Rectal smooth muscle tissue (tissue), 1 donor: ENCODE measurements at regions not wholly inside any gene's neighbourhood (a gene's known extent, or its start where the extent isn't known, plus 50 kb on each side); places are given as distances from the start of the nearest gene placed in this dataset.

Source experiments
- H3K27ac ChIP-seq: one replicate; pipeline ENCODE4 v1.7.0; 2013; ENCODE audit warnings: low read depth, low read length, inconsistent platforms
- H3K27me3 ChIP-seq: one replicate; pipeline ENCODE4 v1.7.0; 2013; ENCODE audit warnings: low read length; ENCODE audit not compliant: control insufficient read depth, insufficient read depth
- H3K36me3 ChIP-seq: one replicate; pipeline ENCODE4 v1.7.0; 2013; ENCODE audit warnings: low read length; ENCODE audit not compliant: control insufficient read depth, insufficient read depth
- H3K4me1 ChIP-seq: one replicate; pipeline ENCODE4 v1.7.0; 2013; ENCODE audit warnings: low read length; ENCODE audit not compliant: control insufficient read depth, insufficient read depth
- H3K4me3 ChIP-seq: one replicate; pipeline ENCODE4 v1.7.0; 2013; ENCODE audit warnings: low read length
- H3K9ac ChIP-seq: one replicate; pipeline ENCODE4 v1.7.0; 2013; ENCODE audit warnings: low read length

DNA sequence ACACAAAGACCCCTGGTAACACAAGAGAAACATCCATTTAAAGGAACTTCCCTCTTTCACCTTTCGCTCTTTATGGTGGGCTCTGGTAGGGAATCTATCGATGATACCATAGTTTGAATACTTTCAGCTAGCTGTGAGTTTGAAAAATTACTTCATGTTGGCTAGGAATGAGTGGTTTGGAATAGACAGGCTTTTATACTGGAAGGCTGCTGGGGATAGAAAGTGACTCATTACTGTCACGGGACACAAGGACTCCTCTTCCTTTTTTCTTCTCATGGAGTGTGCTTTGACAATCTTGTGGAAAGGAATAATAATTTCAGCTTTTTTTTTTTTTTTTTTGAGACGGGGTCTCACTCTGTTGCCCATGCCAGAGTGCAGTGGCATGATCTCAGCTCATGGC lies 76.9 kb downstream of the CYB561 start:
- H3K36me3 ChIP-seq: no peaks in the 10 kb centered on the region

DNA sequence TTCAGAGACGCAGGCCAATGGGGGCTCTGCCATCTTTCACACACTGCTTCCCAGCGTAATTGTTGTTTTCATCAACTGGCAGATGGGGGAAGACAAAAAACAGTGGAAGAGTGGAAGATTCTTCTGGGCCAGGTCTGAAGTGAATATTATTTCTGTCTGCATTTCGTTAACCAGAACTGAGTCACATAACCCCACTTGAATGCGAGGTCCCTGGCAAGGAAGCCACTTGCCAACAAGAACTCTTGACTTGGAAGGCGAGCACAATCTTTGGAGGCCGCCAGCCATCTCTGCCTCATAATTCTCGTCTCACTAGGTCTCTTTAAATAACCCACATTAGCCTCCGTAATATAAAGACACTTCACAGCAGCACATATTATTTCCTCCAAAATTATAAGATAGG lies 75.4 kb downstream of the CYB561 start:
- H3K9ac ChIP-seq: no peak overlapping the region
- no peaks in the 10 kb centered on the region for H3K27me3 ChIP-seq
- no peaks in the 10 kb centered on the region for H3K36me3 ChIP-seq
- no peak overlapping the region for H3K4me3 ChIP-seq
- no peak overlapping the region for H3K27ac ChIP-seq
- H3K4me1 ChIP-seq: no peaks in the 10 kb centered on the region

More for the DNA sequence above, 76.9 kb downstream of the CYB561 start:
- Histone ChIP-seq H3K4me3 (no peak overlapping the region), H3K27me3 (no peaks in the 10 kb centered on the region), H3K27ac (no peak overlapping the region), H3K9ac (no peak overlapping the region), H3K4me1 (peaks cover 3% of the 10 kb centered on the region)

DNA sequence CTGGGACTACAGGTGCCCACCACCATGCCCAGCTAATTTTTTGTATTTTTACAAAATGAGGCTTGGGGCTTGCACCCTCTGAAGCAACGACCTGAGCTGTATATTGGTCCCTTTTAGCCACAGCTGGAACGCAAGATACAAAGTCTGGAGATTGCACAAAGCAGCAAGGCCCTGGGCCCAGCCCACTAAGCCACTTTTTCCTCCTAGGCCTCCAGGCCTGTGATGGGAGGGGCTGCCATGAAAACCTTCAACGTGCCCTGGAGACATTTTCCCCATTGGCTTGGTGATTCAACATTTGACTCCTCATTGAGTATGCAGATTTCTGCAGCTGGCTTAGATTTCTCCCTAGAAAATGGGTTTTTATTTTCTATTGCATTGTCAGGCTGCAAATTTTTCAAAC lies 69.2 kb downstream of the CYB561 start:
- Histone ChIP-seq H3K27me3 (no peaks in the 10 kb centered on the region), H3K4me1 (no peaks in the 10 kb centered on the region), H3K4me3 (no peak overlapping the region), H3K9ac (no peak overlapping the region), H3K27ac (no peak overlapping the region), H3K36me3 (no peaks in the 10 kb centered on the region)

- Histone ChIP-seq H3K36me3 (no peaks in the 10 kb centered on the region), H3K27ac (no peak overlapping the region), H3K9ac (no peak overlapping the region), H3K4me1 (no peaks in the 10 kb centered on the region), H3K27me3 (no peaks in the 10 kb centered on the region), H3K4me3 (no peak overlapping the region)
Observed at GRCh38 chr17:63378411-63379375, 67.4 kb downstream of the CYB561 start.

DNA sequence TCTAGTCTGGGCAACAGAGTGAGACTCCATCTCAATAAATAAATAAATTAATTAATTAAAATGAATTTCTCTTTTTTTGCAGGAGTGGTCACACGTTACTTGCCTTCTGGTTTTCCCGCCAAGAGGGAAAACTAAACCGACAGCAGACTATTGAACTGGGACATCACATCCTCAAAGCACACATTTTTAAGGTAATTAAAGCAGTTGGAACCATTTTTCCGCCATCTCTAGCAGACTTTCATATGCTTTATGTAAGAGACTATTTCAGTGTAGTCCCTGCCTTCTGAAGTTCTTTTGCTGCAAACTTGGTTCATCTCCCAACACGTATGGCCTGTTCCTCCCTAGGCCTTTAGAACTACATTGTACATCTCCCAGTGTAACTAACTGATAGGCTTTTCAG lies 66.5 kb downstream of the CYB561 start:
- no peaks in the 10 kb centered on the region for H3K4me1 ChIP-seq
- H3K4me3 ChIP-seq: no peak overlapping the region
- no peaks in the 10 kb centered on the region for H3K27me3 ChIP-seq
- H3K9ac ChIP-seq: no peak overlapping the region
- no peaks in the 10 kb centered on the region for H3K36me3 ChIP-seq
- no peak overlapping the region for H3K27ac ChIP-seq

DNA sequence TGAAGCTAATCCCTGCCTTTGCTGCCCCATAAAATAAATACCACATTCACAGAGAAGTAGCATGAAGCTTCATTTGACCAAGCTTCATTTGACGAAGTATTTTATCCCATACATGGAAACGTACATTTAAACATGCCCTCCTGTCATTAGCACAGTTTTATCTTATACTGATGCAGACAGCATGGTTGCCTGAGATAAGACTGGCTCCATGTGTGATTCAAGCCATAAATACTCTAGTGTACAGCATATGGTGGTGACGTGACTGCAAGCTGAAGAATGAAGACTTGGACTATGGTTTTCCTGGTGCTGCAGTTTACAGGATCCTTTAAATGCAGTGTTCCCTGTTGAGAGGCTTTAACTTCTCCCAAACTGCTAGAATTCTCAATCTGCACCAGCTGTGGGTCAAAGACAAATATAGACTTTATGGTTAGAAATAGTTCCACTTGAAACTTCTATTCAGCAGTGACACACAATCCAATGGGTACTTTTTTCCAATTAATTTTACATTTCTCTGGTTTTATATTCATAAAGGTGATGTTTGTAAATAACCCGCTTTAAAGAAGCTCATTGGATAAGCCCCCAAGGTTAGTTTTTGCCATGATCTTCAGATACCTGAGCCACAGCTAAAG lies 64.9 kb downstream of the CYB561 start:
- Histone ChIP-seq H3K4me3 (no peak overlapping the region), H3K4me1 (no peaks in the 10 kb centered on the region), H3K9ac (no peak overlapping the region), H3K27ac (no peak overlapping the region), H3K27me3 (no peaks in the 10 kb centered on the region), H3K36me3 (no peaks in the 10 kb centered on the region)

DNA sequence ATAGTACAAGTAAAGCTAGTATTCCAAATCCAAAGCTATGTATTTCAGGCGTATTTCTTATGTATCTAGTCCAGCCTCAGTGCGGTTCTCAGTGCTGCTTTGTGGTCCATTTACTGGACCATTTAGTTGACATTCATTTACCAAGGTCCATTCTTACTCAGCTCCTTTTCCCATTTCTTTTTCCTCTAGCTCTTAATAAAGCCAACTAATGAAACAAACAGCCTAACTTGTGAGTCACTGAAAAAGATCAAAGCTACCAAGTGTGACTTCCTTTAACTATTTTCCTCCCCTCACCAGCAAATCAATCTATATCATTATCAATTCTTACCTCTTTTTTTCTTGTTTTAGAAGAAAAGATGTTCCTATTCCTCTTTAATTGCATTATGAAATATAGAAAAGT lies 64.0 kb downstream of the CYB561 start:
- H3K27ac ChIP-seq: no peak overlapping the region
- no peaks in the 10 kb centered on the region for H3K4me1 ChIP-seq
- no peaks in the 10 kb centered on the region for H3K27me3 ChIP-seq
- H3K9ac ChIP-seq: no peak overlapping the region
- H3K36me3 ChIP-seq: no peaks in the 10 kb centered on the region
- no peak overlapping the region for H3K4me3 ChIP-seq
